ENCODE measurements at regions not wholly inside any gene's neighbourhood (a gene's known extent, or its start where the extent isn't known, plus 50 kb on each side); places are given as distances from the start of the nearest gene placed in this dataset.
A peak's percentile ranks its signal among the peaks of the same experiment; 100 is the strongest.

DNA sequence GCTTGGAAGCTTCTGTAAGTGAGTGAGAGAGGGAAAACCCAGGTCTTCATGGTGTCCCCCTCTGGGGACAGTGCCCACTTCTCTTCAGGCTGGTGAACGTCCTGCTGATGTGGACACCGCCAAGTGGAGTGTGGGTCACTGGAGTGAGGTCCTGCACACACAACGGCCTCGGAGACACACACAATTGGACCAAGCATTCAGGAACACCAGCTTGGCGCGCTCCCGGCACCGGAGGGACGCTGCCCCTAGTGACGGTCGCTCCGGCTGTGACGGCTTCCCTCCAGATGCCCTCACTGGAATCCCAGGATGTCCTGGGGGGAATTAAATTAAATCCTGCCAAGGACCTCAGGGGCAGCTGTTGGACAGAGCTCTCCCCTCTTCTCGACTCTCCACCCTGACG, 123.1 kb downstream of the ZNF664 start:
- no peaks in the 10 kb centered on the region for H3K9me3 ChIP-seq
- H3K4me1 ChIP-seq: peaks cover 28% of the 10 kb centered on the region
- no peaks in the 10 kb centered on the region for H3K36me3 ChIP-seq (ENCODE audit: low read depth, missing control alignments)
- WGBS, 2 donors: 94 to 99% methylated on average over 12 to 15 of the region's 15 CpGs
- no peak overlapping the region for H3K4me3 ChIP-seq
- TF ChIP-seq POLR2A (IDR thresholded peaks at IDR 0.05): no peak
- TF ChIP-seq, protein P1, sequence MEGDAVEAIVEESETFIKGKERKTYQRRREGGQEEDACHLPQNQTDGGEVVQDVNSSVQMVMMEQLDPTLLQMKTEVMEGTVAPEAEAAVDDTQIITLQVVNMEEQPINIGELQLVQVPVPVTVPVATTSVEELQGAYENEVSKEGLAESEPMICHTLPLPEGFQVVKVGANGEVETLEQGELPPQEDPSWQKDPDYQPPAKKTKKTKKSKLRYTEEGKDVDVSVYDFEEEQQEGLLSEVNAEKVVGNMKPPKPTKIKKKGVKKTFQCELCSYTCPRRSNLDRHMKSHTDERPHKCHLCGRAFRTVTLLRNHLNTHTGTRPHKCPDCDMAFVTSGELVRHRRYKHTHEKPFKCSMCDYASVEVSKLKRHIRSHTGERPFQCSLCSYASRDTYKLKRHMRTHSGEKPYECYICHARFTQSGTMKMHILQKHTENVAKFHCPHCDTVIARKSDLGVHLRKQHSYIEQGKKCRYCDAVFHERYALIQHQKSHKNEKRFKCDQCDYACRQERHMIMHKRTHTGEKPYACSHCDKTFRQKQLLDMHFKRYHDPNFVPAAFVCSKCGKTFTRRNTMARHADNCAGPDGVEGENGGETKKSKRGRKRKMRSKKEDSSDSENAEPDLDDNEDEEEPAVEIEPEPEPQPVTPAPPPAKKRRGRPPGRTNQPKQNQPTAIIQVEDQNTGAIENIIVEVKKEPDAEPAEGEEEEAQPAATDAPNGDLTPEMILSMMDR (IDR thresholded peaks at IDR 0.05): no peak
- no peak overlapping the region for H3K27ac ChIP-seq
- DNase-seq: no peak
- intact Hi-C loops (cut with DNase I; ENCODE audit: low total_unique reads): no loop called here
- H3K27me3 ChIP-seq: no peaks in the 10 kb centered on the region

GRCh38 chr12:124096869-124097434, 123.9 kb downstream of the ZNF664 start:
- Histone ChIP-seq H3K27ac (peak overlapping the region; percentile 28 to 75), H3K4me3 (no peak overlapping the region), H3K4me1 (peaks cover 28% of the 10 kb centered on the region), H3K36me3 (ENCODE audit: low read depth, missing control alignments) (no peaks in the 10 kb centered on the region), H3K9me3 (no peaks in the 10 kb centered on the region), H3K27me3 (no peaks in the 10 kb centered on the region)
- WGBS, 2 donors: 85 to 86% methylated on average over 10 of the region's 10 CpGs
- no peak for DNase-seq
- intact Hi-C loops (cut with DNase I; ENCODE audit: low total_unique reads): no loop called here
- TF ChIP-seq, protein P1 (IDR thresholded peaks at IDR 0.05): no peak
- TF ChIP-seq POLR2A (IDR thresholded peaks at IDR 0.05): no peak

DNA sequence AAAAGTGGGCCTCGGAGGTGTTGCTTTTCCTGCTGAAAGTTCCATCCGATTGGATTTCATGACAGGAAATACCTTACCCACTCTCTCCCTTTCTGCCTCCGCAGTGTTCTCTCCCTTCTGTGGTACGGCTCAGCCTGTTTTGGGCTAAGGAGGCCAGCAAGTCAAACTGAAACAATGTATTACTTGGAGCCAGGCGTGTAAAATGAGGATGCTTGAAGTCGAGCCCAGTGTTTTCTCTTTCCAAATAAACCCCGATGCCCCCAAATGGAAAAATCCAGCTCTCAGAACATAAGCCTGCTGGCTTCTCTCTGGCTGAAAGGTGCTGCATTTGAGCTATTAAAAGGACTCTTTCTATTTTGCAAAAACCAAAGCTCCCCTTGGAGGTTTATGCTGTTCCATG, 124.7 kb downstream of the ZNF664 start:
- Histone ChIP-seq H3K4me1 (peaks cover 28% of the 10 kb centered on the region), H3K9me3 (no peaks in the 10 kb centered on the region), H3K27me3 (no peaks in the 10 kb centered on the region), H3K4me3 (no peak overlapping the region), H3K36me3 (ENCODE audit: low read depth, missing control alignments) (no peaks in the 10 kb centered on the region), H3K27ac (peak overlapping the region; percentile 28 to 75)
- 10 to 13% methylated on average over 7 of the region's 7 CpGs for WGBS, 2 donors
- intact Hi-C loops (cut with DNase I; ENCODE audit: low total_unique reads): no loop called here
- TF ChIP-seq, protein P1 (IDR thresholded peaks at IDR 0.05): no peak
- no peak for TF ChIP-seq POLR2A (IDR thresholded peaks at IDR 0.05)
- DNase-seq: peak; percentile 61

GRCh38 chr12:124098101-124098757, 125.2 kb downstream of the ZNF664 start:
- H3K4me3 ChIP-seq: no peak overlapping the region
- DNase-seq: peak; percentile 21
- WGBS, 2 donors: 39 to 42% methylated on average over 13 to 14 of the region's 14 CpGs

More at GRCh38 chr12:124098101-124098757, 125.2 kb downstream of the ZNF664 start:
- Histone ChIP-seq H3K27ac (peak overlapping the region; percentile 28 to 75), H3K9me3 (no peaks in the 10 kb centered on the region), H3K36me3 (ENCODE audit: low read depth, missing control alignments) (no peaks in the 10 kb centered on the region), H3K27me3 (no peaks in the 10 kb centered on the region), H3K4me1 (peaks cover 28% of the 10 kb centered on the region)
- no peak for TF ChIP-seq POLR2A (IDR thresholded peaks at IDR 0.05)
- TF ChIP-seq, protein P1 (IDR thresholded peaks at IDR 0.05): no peak
- intact Hi-C loops (cut with DNase I; ENCODE audit: low total_unique reads): no loop called here

Data from testis (tissue), 2 donors.